ENCODE measurements at regions not wholly inside any gene's neighbourhood (a gene's known extent, or its start where the extent isn't known, plus 50 kb on each side); places are given as distances from the start of the nearest gene placed in this dataset.

GRCh38 chr6:120615238-120615637, 719.0 kb downstream of the TBC1D32 start:
- no peak for DNase-seq

GRCh38 chr6:120614723-120615122, 719.6 kb downstream of the TBC1D32 start:
- no peak for DNase-seq

GRCh38 chr6:120608826-120609225, 725.5 kb downstream of the TBC1D32 start:
- DNase-seq: no peak

DNA sequence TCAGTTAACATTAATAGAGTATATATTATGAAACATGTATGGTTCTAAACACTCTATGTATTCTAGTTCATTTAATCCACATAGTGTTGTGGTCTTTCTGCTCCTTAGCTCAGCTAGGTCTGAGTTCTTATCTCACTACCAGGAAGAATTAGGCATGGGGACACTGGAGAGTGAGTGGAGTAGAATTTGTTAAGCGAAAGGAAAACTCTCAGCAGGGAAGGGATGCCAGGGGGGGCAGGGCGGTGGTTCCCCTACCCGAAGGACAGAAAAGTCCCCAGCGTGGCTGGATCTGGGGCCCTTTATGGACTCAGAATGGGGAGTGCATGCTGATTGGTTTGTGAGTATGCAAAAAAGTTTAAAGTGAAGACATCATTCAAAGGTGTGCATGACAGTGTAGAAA, 727.5 kb downstream of the TBC1D32 start:
- DNase-seq: no peak

DNA sequence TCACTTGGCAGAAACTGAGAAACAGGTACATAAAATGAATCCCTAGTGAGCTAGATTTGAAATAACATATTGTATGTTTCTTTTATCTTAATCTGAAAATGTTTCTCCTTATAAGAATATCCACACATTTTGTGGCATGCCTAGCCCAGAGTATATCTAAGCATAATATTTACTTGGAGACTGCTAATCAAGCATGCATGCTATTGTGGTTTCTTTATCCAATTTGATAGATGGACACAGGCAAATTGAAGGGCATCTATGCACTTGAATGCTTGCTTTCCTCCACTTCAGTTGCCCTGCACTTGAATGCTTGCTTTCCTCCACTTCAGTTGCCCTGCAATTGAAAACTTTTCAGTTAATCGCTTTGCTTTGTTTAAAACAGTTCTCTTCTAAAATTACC, 729.8 kb downstream of the TBC1D32 start:
- DNase-seq: no peak

GRCh38 chr6:120590611-120591010, 743.7 kb downstream of the TBC1D32 start:
- DNase-seq: no peak

- no peak for DNase-seq
Observed at GRCh38 chr6:120588424-120588823, 745.9 kb downstream of the TBC1D32 start.

GRCh38 chr6:120587381-120587780, 746.9 kb downstream of the TBC1D32 start:
- no peak for DNase-seq

DNA sequence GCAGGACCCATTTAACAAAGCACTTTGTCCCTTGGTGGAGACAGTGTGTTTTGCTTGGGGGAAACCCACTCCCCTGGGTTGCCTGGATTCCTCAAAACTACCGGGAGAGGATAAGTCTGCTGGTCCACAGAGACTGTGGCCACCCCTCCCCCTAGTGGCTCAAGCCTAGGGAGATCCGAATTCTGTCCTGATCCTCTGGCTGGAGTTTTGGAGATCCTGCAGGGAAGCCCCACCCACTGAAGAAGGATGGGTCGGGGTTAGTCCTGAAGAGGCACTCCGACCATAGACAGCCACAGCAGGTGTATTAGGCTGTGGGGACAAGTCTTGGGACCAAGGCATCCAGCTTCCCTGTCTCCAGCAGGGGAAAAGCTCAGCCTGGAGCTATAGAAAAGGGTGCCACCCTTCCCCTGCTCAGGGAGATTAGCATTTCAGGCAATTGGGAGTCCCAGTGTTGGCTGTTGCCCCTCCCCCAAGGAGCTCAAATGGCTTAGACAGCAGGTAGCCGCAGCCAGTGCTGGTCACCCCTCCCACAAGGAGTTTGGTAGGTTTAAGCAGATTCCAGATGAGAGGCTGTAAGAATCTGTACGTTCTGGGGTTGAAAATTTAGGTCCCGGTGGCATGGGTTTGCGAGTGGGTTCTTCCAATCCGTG, 750.0 kb downstream of the TBC1D32 start:
- DNase-seq: no peak

DNA sequence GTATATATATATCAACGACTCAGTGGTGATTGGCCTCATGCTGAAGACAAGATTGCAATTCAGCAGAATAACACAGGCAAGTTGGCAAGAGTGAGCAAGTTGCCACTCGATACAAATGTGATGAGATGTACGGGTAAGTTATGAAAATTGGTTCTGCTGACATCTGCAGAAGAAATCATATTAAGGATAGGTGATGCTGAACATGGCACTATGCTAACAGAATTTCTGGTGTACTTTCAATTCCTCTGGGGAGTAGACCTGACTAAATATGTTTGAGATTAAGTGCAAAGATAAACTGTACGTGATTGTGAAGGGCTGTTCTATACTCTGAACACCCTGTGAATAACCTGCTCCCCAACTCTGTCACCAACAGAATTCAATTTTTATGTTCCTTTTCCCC, 758.2 kb downstream of the TBC1D32 start:
- DNase-seq: no peak

DNA sequence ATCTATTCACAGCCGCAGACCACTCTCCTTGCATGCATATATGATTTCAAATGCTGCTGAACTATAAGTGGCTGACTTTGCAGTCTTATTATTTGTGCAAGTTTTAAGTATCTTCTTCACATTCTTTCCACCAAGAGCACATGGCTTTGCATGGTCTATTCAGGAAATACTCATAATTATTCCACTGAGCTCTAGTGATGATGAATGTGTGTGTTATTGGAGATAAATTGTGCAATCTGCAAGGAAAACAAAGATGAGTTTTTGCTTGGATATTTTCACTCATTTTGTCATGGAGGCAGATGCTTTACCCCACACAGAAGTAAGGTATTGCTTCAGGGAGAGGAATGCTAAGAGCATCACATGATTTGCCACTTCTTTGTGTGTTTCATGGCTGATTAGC, 764.6 kb downstream of the TBC1D32 start:
- DNase-seq: no peak

DNA sequence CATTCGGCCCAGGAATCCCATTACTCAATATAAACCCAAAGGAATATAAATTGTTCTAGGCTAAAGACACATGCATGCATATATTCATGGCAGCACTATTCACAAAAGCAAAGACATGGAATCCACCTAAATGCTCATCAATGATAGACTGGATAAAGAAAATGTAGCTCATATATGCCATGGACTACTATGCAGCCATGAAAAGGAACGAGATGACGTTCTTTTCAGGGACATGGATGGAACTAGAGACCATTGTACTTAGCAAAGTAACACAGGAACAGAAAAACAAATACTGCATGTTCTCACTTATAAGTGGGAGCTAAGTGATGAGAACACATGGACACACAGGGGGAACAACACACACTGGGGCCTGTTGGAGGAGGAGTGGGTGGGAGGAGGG, 769.5 kb downstream of the TBC1D32 start:
- no peak for DNase-seq

- DNase-seq: no peak
Observed at GRCh38 chr6:120558294-120558693, 776.0 kb downstream of the TBC1D32 start.

DNA sequence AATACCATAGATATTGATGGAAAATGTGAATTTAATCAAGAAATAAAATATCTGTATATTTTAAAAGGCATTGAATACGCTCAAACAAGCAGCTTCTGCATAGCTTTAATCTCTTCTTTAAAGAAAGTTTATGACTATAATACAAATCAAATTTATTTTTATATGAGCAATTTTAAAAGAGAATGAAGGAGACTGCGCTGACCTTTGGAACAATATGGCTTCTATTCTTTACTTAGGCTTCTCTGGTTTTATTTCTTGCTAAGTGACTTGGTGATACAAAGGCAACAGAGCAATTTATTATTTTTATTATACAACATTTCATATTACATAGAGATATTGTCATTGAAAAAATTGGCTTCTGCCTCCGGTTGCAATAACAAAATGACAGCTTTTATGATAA, 776.7 kb downstream of the TBC1D32 start:
- DNase-seq: no peak

DNA sequence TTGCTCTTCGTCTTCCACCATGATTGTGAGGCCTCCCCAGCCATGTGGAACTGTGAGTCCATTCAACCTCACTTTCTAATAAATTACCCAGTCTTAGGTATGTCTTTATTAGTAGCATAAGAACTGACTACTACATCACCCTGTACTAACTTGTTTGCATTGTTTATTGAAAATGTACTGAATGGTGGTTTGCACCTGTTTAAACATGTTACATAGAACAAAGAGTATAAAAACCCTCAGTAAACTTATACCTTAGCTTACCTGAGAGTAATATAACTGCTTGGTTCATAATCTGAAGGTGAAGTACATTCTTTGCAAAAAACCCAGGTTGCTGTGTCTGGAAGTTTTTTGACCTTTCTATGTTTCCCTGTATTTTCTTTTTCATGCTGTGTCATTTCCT, 777.8 kb downstream of the TBC1D32 start:
- no peak for DNase-seq

DNA sequence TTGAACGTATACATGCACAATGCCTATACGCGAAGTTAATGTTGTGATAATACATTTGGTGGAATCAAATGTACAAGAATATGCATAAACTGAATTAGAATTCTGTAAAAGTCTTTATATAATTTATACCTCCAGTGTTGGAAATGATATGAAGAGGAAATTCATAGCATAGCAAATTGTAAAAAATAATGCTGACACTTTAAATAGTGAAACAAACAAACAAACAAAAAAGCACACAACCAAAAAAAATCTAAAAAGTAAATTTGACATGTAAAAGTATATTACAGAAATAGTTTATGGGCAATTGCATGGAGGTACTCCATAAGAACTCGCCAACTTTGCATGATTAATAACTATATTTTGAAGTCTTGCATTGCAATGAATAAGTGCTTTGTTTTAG, 780.9 kb downstream of the TBC1D32 start:
- DNase-seq: no peak

DNA sequence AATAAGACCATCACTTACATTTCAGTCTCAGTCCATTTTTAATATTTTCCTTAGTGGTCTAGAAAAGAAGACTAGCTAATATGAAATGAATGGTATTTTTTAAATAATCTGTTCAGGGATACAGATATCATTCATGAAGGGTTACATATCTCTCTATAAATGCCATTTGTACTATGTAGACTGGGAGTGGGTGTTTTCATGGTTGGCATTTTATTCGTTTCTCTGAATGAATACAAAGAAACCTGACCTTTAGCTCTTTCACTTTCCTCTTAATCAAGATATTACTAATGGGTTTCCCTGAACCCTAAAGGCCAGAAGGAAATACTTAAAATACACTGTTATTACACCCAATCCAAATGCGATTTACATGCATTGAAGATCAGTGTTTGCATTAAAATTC, 788.9 kb downstream of the TBC1D32 start:
- no peak for DNase-seq

DNA sequence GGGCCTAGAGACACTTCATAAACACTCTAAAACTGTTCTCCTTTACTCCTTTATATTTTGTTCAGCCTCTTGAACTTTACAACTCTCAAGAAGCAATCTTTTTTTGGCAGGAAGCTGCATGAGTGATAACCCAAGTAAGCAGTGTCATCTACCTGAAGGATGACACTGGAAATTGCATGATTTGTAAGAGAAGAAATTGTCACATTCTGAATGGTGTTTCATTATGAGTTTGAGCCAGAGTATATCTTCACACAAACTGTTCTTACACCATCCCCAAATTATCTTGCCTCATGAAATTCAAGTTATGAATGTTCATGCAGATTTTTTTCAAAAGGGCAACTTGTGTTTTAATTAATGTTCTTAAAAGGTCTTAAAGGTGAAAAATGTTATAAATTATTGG, 799.3 kb downstream of the TBC1D32 start:
- no peak for DNase-seq

DNA sequence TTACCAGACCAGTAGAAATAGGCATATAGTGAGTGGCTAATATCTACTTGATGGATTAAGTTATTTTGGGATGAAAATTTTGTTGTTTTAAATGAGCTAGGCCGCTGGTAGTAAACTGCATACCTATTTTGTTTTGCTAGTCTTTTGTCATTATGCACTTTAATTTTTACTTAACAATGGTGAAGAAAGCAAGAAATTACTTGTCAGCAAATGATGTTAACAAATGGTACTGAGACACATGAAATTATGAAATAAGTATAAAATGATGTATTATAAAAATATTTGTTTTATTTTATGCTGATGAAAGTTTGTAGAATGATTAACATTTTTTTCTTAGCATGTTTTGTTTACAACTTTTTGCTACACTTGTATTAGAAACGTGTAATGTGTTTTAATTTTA, 807.7 kb downstream of the TBC1D32 start:
- no peak for DNase-seq

- no peak for DNase-seq
Observed at GRCh38 chr6:120514544-120514943, 819.7 kb downstream of the TBC1D32 start.

DNA sequence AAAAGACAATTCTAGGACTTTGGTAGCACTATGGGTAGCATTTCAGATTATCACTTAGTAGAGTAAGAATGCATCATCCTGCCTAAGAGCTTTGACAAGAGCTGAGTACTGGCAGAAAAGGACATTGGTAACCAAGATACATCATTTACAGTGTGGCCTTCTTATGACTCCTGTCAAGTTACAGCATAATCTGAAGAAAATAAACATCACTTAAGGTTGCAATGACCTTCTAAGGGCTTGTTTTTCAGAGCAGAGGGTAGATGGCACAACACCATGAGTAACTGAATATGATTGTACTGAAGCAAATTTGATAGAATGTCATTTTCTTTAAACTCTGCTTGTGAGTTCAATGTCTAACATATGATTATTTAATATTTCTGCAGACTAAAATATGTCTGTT, 822.6 kb downstream of the TBC1D32 start:
- DNase-seq: no peak

DNA sequence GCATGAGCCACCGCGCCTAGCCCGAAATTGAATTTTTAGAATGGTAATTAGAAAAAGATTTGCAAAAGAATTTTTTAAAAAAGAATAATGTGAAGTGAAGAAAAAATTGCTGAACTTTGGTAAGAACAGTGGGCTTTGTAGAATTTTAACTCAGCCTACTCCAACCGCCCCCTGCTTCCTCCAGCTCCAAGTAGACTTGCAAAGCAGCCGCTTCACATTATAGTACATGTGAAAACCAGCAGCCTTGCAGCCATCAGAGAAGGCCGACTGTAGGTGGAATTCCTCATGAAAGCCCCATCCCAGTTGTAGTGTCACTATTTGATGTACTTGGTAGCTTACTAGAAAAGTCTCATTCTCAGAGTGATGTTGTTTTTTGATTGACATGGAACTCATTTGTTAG, 835.6 kb downstream of the TBC1D32 start:
- no peak for DNase-seq

- DNase-seq: no peak
Observed at GRCh38 chr6:120496661-120497060, 837.6 kb downstream of the TBC1D32 start.

GRCh38 chr6:120493505-120493904, 840.8 kb downstream of the TBC1D32 start:
- no peak for DNase-seq

DNA sequence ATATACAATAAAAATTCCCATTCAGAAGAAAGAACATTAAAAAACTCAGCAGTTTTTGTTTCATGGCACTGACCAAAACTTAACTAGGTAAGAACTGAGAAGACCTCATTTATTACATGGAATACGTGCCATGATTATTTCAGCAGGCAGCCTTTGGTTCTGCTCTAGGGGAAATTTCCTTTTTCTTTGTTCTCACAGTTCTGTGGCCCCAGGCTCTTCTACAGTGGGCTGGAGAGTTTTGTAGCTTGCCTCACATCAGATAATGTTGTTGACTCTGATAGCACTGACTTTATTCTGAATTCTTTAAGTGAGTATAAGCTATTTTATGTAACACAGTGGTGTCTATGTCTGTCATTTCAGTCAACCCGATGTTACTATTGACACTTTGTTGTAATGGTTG, 844.3 kb downstream of the TBC1D32 start:
- no peak for DNase-seq

GRCh38 chr6:120484146-120484545, 850.1 kb downstream of the TBC1D32 start:
- no peak for DNase-seq
